ENCODE measurements at regions not wholly inside any gene's neighbourhood (a gene's known extent, or its start where the extent isn't known, plus 50 kb on each side); places are given as distances from the start of the nearest gene placed in this dataset.
A peak's percentile ranks its signal among the peaks of the same experiment; 100 is the strongest.

DNA sequence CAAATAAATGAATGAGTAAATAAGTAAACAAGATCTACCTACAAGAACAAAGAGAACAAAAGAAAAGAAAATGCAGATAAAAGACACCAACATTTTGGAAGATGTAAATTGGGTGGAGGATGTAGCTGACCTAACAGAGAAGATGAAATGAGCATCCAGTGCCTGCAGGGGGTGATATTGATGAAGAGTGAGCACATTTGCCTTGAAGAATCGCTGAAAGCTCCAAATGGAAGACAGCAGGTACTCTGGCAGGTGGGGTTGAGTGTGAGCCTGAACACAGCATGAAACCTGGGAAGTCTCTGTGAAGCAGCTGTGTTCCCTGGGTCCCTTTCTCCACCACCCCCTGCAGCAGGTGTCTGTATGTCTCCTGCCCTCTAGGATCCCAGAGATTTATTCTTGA is 125.6 kb downstream of the NXNL2 start:
- H3K79me2 ChIP-seq (ENCODE audit: control insufficient read depth in 1 of 2, insufficient read depth in 2 of 2, low read length in 2 of 2) = no peaks in the 10 kb centered on the region
- H3K36me3 ChIP-seq (ENCODE audit: control insufficient read depth in 2 of 4, insufficient read depth in 4 of 4, low read length in 3 of 4) = no peaks in the 10 kb centered on the region
- H3K4me1 ChIP-seq (replicated peaks in 1 of 4; ENCODE audit: control insufficient read depth in 3 of 4, insufficient read depth in 4 of 4, low read length in 3 of 4) = no peaks in the 10 kb centered on the region
- no peak overlapping the region for H2BK120ac ChIP-seq (replicated peaks; ENCODE audit: low read depth, low read length)
- no peak overlapping the region for H4K8ac ChIP-seq (ENCODE audit: extremely low read depth, insufficient read depth, low read length)
- H2AFZ ChIP-seq (ENCODE audit: low read length) = no peak overlapping the region
- CTCF ChIA-PET (ENCODE audit: partially characterized antibody) = interaction anchor here (0.9 to 1.9 kb wide), 7 partner anchors 8 to 327 kb away, joined by 3 to 9 read pairs (median 4); no protein-coding TSS in a partner anchor
- H3K27ac ChIP-seq (ENCODE audit: low read depth, low read length) = no peak overlapping the region
- H3K27me3 ChIP-seq (replicated peaks in 1 of 4; ENCODE audit: control insufficient read depth in 3 of 4, extremely low read depth in 1 of 4, insufficient read depth in 3 of 4, low read length in 3 of 4) = no peaks in the 10 kb centered on the region
- H3K4me2 ChIP-seq (ENCODE audit: insufficient read depth in 1 of 2, low read depth in 2 of 2, low read length in 2 of 2) = no peak overlapping the region
- no peak overlapping the region for H2BK5ac ChIP-seq (ENCODE audit: low read depth, low read length)
- no peak overlapping the region for H3K4me3 ChIP-seq (ENCODE audit: extremely low read depth in 1 of 4, insufficient read depth in 2 of 4, low read depth in 3 of 4, low read length in 4 of 4)
- no peaks in the 10 kb centered on the region for H3K9me3 ChIP-seq (ENCODE audit: insufficient read depth in 2 of 2, low read depth in 1 of 2, low read length in 1 of 2)
- no peak overlapping the region for H2BK12ac ChIP-seq (ENCODE audit: low read depth, low read length)
- H4K20me1 ChIP-seq (replicated peaks in 1 of 2; ENCODE audit: control insufficient read depth in 1 of 2, insufficient read depth in 2 of 2, low read length in 2 of 2) = no peaks in the 10 kb centered on the region
- H4K5ac ChIP-seq (ENCODE audit: insufficient read length, low read depth, low read length) = no peak overlapping the region
- H4K91ac ChIP-seq (replicated peaks; ENCODE audit: insufficient read length, low read length) = no peak overlapping the region
- 88% methylated on average over 1 of the region's 1 CpG; no CpG with 5 or more reads in 1 of the 2 experiments for whole genome bisulfite sequencing, 2 experiments (ENCODE audit: extremely low coverage in 1 of 2, insufficient coverage in 1 of 2, insufficient read length in 1 of 2, insufficient replicate concordance in 2 of 2, low coverage in 1 of 2, low lambda C conversion rate in 2 of 2, missing lambda C conversion rate in 1 of 2)
- no peak overlapping the region for H3K18ac ChIP-seq (ENCODE audit: extremely low read depth, low read length)
- no peaks in the 10 kb centered on the region for H3K79me1 ChIP-seq (ENCODE audit: low read depth, low read length)
- H3K9ac ChIP-seq (replicated peaks in 1 of 4; ENCODE audit: extremely low read depth in 1 of 4, low read depth in 3 of 4, low read length in 3 of 4) = no peak overlapping the region
- POLR2A ChIA-PET (ENCODE audit: partially characterized antibody) = no interaction called here
- DNase-seq (ENCODE audit: low read depth in 1 of 2, low spot score in 2 of 2) = peak; percentile 10 to 53
- H3K14ac ChIP-seq (ENCODE audit: insufficient read length) = no peak overlapping the region
- H2AK5ac ChIP-seq (ENCODE audit: low read depth, low read length) = no peak overlapping the region
- H3K23me2 ChIP-seq (ENCODE audit: low read depth, low read length) = no peaks in the 10 kb centered on the region
- no peak overlapping the region for H3K4ac ChIP-seq (replicated peaks; ENCODE audit: insufficient read length, low read depth, low read length)
- peak; percentile 89 for FAIRE-seq
- no peak overlapping the region for H2BK15ac ChIP-seq (ENCODE audit: low read length)
- no peak overlapping the region for H2BK20ac ChIP-seq (ENCODE audit: low read length)
- no peak overlapping the region for H3K23ac ChIP-seq (ENCODE audit: insufficient read length)
- no peak overlapping the region for H3K56ac ChIP-seq (replicated peaks; ENCODE audit: insufficient read length, low read depth, low read length)
- TF ChIP-seq HDAC2 (IDR thresholded peaks at IDR 0.05; ENCODE audit: borderline replicate concordance in 1 of 2, low read depth in 2 of 2, low read length in 2 of 2) (no peak), BACH1 (IDR thresholded peaks at IDR 0.05; ENCODE audit: low read length) (no peak), POU5F1 (IDR thresholded peaks at IDR 0.05; ENCODE audit: low read depth, low read length) (no peak), SUZ12 (IDR thresholded peaks at IDR 0.05; ENCODE audit: low read length) (no peak), MAFK (IDR thresholded peaks at IDR 0.05; ENCODE audit: low read depth, low read length) (no peak), RAD21 (IDR thresholded peaks at IDR 0.05 in 1 of 2, conservative IDR thresholded peaks at IDR 0.05 in 1 of 2; ENCODE audit: low read depth in 2 of 2, low read length in 2 of 2) (peak; percentile 70 to 72), CBX5 (IDR thresholded peaks at IDR 0.05; ENCODE audit: low read depth, low read length) (no peak), SP1 (IDR thresholded peaks at IDR 0.05; ENCODE audit: low read depth, low read length) (no peak), TBP (IDR thresholded peaks at IDR 0.05; ENCODE audit: low read depth, low read length) (no peak), JUND (IDR thresholded peaks at IDR 0.05; ENCODE audit: low read length) (no peak), EP300 (IDR thresholded peaks at IDR 0.05; ENCODE audit: borderline replicate concordance in 1 of 2, low read depth in 2 of 2, low read length in 2 of 2) (no peak), CTCF (IDR thresholded peaks at IDR 0.05; ENCODE audit: control extremely low read depth in 1 of 3, insufficient read depth in 1 of 3, low read depth in 1 of 3, low read length in 3 of 3) (peak in 2 of 3 experiments; percentile 48 to 66; a peak in 3 of 4 replicates)

Data from H1 (cell line).